Nephron progenitor cell (in vitro differentiated cells): ENCODE measurements at regions not wholly inside any gene's neighbourhood (a gene's known extent, or its start where the extent isn't known, plus 50 kb on each side); places are given as distances from the start of the nearest gene placed in this dataset.

Experiments
- DNase-seq: peaks from one replicate; pipeline ENCODE4 v3.0.0; 2021
- H3K27ac Mint-ChIP-seq: 2 replicates; pipeline ENCODE4 v1.8.0; 2021; ENCODE audit warnings: mild to moderate bottlenecking, moderate library complexity, mixed read lengths
- H3K27me3 Mint-ChIP-seq: 2 replicates; pipeline ENCODE4 v1.8.0; 2021; ENCODE audit warnings: mild to moderate bottlenecking, low read depth, mixed read lengths; ENCODE audit not compliant: poor library complexity
- H3K36me3 Mint-ChIP-seq: 2 replicates; pipeline ENCODE4 v1.8.0; 2021; ENCODE audit warnings: low read depth, mixed read lengths
- H3K4me1 Mint-ChIP-seq: 2 replicates; pipeline ENCODE4 v1.8.0; 2021; ENCODE audit warnings: mixed read lengths
- H3K4me3 Mint-ChIP-seq: 2 replicates; pipeline ENCODE4 v1.8.0; 2021; ENCODE audit warnings: mild to moderate bottlenecking, moderate library complexity, mixed read lengths
- H3K9me3 Mint-ChIP-seq: 2 replicates; pipeline ENCODE4 v1.8.0; 2021; ENCODE audit warnings: mild to moderate bottlenecking, moderate library complexity, mixed read lengths
- CTCF ChIP-seq: fragments of 200-600 bp; sonication (generic); IDR thresholded peaks from 2 replicates; pipeline ENCODE4 v1.5.0; 2021; ENCODE audit warnings: antibody characterized with exemption

GRCh38 chr13:103926118-103926517 is 859.9 kb upstream of the SLC10A2 start:
- no peak for TF ChIP-seq CTCF
- H3K36me3 Mint-ChIP-seq, result peaks cover 4% of the 10 kb centered on the region
- H3K4me1 Mint-ChIP-seq, result peaks cover 28% of the 10 kb centered on the region
- H3K27me3 Mint-ChIP-seq, result no peaks in the 10 kb centered on the region
- H3K4me3 Mint-ChIP-seq, result no peak overlapping the region
- DNase-seq, result no peak
- H3K9me3 Mint-ChIP-seq, result peaks cover 4% of the 10 kb centered on the region
- no peak overlapping the region for H3K27ac Mint-ChIP-seq

GRCh38 chr13:103908911-103909310 is 842.7 kb upstream of the SLC10A2 start:
- no peaks in the 10 kb centered on the region for H3K4me1 Mint-ChIP-seq
- H3K36me3 Mint-ChIP-seq, result no peaks in the 10 kb centered on the region
- TF ChIP-seq CTCF, result no peak
- H3K27me3 Mint-ChIP-seq, result no peaks in the 10 kb centered on the region
- H3K27ac Mint-ChIP-seq, result no peak overlapping the region
- H3K4me3 Mint-ChIP-seq, result no peak overlapping the region
- no peak for DNase-seq
- H3K9me3 Mint-ChIP-seq, result no peaks in the 10 kb centered on the region

GRCh38 chr13:103908274-103908673 is 842.1 kb upstream of the SLC10A2 start:
- TF ChIP-seq CTCF, result no peak
- no peak overlapping the region for H3K4me3 Mint-ChIP-seq
- no peaks in the 10 kb centered on the region for H3K4me1 Mint-ChIP-seq
- H3K27ac Mint-ChIP-seq, result no peak overlapping the region
- H3K27me3 Mint-ChIP-seq, result no peaks in the 10 kb centered on the region
- no peaks in the 10 kb centered on the region for H3K9me3 Mint-ChIP-seq
- DNase-seq, result no peak
- no peaks in the 10 kb centered on the region for H3K36me3 Mint-ChIP-seq

GRCh38 chr13:103903790-103904189 is 837.6 kb upstream of the SLC10A2 start:
- TF ChIP-seq CTCF, result no peak
- Mint-ChIP-seq H3K4me1 (no peaks in the 10 kb centered on the region), H3K9me3 (no peaks in the 10 kb centered on the region), H3K27ac (no peak overlapping the region), H3K27me3 (no peaks in the 10 kb centered on the region), H3K36me3 (no peaks in the 10 kb centered on the region), H3K4me3 (no peak overlapping the region)
- DNase-seq, result no peak

GRCh38 chr13:103898481-103898880 is 832.3 kb upstream of the SLC10A2 start:
- Mint-ChIP-seq H3K27me3 (no peaks in the 10 kb centered on the region), H3K27ac (no peak overlapping the region), H3K9me3 (no peaks in the 10 kb centered on the region), H3K4me1 (no peaks in the 10 kb centered on the region), H3K36me3 (no peaks in the 10 kb centered on the region), H3K4me3 (no peak overlapping the region)
- no peak for TF ChIP-seq CTCF
- DNase-seq, result no peak

GRCh38 chr13:103895835-103896531 is 829.8 kb upstream of the SLC10A2 start:
- TF ChIP-seq CTCF, result no peak
- H3K27me3 Mint-ChIP-seq, result no peaks in the 10 kb centered on the region
- no peak for DNase-seq
- no peaks in the 10 kb centered on the region for H3K36me3 Mint-ChIP-seq
- H3K9me3 Mint-ChIP-seq, result no peaks in the 10 kb centered on the region
- no peaks in the 10 kb centered on the region for H3K4me1 Mint-ChIP-seq
- no peak overlapping the region for H3K4me3 Mint-ChIP-seq
- H3K27ac Mint-ChIP-seq, result no peak overlapping the region
